Kasumi-1 (cell line): ENCODE measurements at regions not wholly inside any gene's neighbourhood (a gene's known extent, or its start where the extent isn't known, plus 50 kb on each side); places are given as distances from the start of the nearest gene placed in this dataset.
"Not testable (repeated sequence)": the region's sequence is repeated elsewhere in the genome, so short reads cannot be mapped to it uniquely, and the experiment has no call there.

Source experiments
- DNase-seq, 2 experiments: peaks; one replicate each; lab custom pipeline; 2025; lab: John Stamatoyannopoulos, UW

- no peak for DNase-seq
Measured at GRCh38 chr4:183374950-183375555, 52.8 kb upstream of the CLDN24 start.

GRCh38 chr4:183376381-183376780 lies 54.2 kb upstream of the CLDN24 start:
- no peak for DNase-seq

GRCh38 chr4:183377491-183377890 lies 55.3 kb upstream of the CLDN24 start:
- no peak for DNase-seq

- not testable (repeated sequence) for DNase-seq
Measured at GRCh38 chr4:183378347-183378746, 56.1 kb upstream of the CLDN24 start.

DNA sequence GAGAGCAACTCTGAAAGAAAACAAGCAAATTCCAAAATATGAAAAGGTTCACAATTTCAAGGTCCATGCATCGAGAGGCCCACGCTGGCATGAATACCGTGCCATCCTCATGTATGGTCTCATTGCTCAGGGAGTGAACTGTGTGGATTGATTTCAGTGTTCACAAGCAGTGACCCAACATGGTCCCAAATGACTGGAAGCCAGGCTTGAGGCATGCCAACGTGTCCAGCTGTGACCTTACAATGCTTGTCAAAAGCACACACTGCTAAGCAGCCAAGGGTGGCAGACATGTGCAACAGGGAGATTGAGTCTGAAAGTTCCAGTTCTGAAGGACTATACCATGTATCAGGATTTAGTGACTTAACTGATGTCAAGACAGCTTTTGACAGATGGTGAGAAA lies 58.7 kb upstream of the CLDN24 start:
- no peak for DNase-seq

- DNase-seq: no peak
Measured at GRCh38 chr4:183383606-183384005, 60.8 kb upstream of the CDKN2AIP start.

GRCh38 chr4:183384516-183384915 lies 59.9 kb upstream of the CDKN2AIP start:
- DNase-seq: no peak

DNA sequence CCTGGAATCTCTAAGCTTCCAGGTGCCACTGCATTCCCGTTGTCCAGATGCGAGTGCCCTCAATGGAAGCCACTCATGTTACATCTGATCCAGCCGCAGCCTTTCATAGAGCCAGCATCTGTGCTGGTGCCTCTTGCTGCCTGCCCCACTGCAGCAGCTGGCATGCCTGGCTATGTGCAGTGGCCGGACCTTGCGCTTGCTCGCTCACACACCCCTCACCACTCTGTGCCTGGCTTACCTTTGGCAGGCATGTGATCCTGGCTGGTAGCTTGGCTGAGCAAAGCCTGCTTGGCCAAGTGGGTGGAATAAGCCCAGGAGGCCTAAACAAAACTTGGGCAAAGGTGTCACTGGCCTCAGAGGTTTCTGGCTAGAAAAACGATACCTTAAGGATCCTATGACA lies 59.5 kb upstream of the CDKN2AIP start:
- DNase-seq: no peak

DNA sequence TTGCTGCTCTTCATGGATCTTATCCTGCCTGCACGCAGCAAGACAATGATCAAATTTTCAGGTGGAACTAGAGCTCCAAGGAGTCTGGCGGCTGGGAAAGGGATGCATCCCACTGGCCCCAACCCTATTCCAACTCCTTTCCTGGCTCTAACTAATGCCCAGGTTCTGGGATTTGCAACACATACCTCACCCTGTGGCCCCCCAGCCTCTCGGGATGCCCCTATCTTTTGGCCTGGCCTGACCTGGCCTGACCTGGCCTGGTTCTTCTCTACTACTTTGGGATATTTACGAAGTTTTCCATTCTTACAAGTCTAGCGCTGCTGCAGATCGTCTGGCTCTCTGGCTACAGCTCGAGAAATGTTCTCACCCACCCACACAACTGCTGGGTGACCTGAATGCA lies 56.4 kb upstream of the CDKN2AIP start:
- DNase-seq: no peak

GRCh38 chr4:183388777-183389176 lies 55.7 kb upstream of the CDKN2AIP start:
- no peak for DNase-seq

GRCh38 chr4:183390374-183390773 lies 54.1 kb upstream of the CDKN2AIP start:
- no peak for DNase-seq

DNA sequence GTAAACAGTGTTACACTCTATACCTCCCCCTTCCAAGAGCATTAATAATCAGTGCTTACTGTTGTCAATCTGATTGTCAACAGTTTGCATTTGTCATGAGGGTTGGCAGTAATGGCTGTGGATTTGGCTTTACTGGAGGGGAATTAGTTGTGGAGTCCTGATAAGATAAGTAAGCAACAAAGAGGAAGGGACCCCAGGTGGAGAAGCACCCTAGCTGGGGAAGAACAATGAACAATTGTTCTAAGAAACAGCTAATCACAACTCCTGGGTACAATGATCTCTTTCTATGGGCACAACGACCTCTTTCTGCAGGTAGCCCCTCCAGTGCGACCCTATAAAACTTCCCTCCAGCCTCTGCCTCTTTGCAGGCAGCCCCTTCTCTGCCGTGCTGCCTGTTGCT lies 53.2 kb upstream of the CDKN2AIP start:
- DNase-seq: no peak

- DNase-seq: peak; percentile 69 to 82
Measured at GRCh38 chr4:183392377-183392776, 52.1 kb upstream of the CDKN2AIP start.

DNA sequence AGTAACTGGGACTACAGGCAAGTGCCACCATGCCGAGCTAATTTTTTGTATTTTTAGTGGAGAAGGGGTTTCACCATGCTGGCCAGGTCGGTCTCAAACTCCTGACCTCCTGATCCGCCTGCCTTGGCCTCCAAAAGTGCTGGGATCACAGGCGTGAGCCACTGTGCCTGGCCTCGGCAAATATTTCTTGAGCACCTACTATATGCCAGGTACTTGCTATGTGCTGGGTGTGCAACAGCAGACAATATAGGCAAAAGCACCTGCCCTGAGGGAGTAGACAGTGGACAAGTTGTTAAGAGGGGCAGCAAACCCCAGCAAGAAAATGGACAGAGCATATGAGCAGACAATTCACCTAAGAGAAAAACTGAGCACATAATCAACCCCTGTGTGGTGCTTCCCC lies 51.0 kb upstream of the CDKN2AIP start:
- no peak for DNase-seq

GRCh38 chr4:183394166-183394951 lies 50.1 kb upstream of the CDKN2AIP start:
- DNase-seq: no peak
